ENCODE measurements at regions not wholly inside any gene's neighbourhood (a gene's known extent, or its start where the extent isn't known, plus 50 kb on each side); places are given as distances from the start of the nearest gene placed in this dataset.

GRCh38 chr12:69112616-69113015, 126.8 kb upstream of the CPSF6 start:
- TF ChIP-seq, protein P1, sequence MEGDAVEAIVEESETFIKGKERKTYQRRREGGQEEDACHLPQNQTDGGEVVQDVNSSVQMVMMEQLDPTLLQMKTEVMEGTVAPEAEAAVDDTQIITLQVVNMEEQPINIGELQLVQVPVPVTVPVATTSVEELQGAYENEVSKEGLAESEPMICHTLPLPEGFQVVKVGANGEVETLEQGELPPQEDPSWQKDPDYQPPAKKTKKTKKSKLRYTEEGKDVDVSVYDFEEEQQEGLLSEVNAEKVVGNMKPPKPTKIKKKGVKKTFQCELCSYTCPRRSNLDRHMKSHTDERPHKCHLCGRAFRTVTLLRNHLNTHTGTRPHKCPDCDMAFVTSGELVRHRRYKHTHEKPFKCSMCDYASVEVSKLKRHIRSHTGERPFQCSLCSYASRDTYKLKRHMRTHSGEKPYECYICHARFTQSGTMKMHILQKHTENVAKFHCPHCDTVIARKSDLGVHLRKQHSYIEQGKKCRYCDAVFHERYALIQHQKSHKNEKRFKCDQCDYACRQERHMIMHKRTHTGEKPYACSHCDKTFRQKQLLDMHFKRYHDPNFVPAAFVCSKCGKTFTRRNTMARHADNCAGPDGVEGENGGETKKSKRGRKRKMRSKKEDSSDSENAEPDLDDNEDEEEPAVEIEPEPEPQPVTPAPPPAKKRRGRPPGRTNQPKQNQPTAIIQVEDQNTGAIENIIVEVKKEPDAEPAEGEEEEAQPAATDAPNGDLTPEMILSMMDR (IDR thresholded peaks at IDR 0.05) = no peak
- TF ChIP-seq POLR2A (IDR thresholded peaks at IDR 0.05) = no peak

All from Peyer's patch (tissue), 4 donors.